ENCODE measurements at regions not wholly inside any gene's neighbourhood (a gene's known extent, or its start where the extent isn't known, plus 50 kb on each side); places are given as distances from the start of the nearest gene placed in this dataset.
"Not testable (repeated sequence)": the region's sequence is repeated elsewhere in the genome, so short reads cannot be mapped to it uniquely, and the experiment has no call there.

GRCh38 chr15:91414124-91414523 is 314.1 kb downstream of the SV2B start:
- DNase-seq (ENCODE audit: low read depth): no peak

- not testable (repeated sequence) for DNase-seq (ENCODE audit: low read depth)
These were observed 315.2 kb downstream of the SV2B start for GRCh38 chr15:91415258-91415657.

- DNase-seq (ENCODE audit: low read depth): no peak
These were observed 320.6 kb downstream of the SV2B start for GRCh38 chr15:91420689-91421088.

- DNase-seq (ENCODE audit: low read depth): no peak
These were observed 322.7 kb downstream of the SV2B start for GRCh38 chr15:91422797-91423196.

- DNase-seq (ENCODE audit: low read depth): no peak
These were observed 323.9 kb downstream of the SV2B start for GRCh38 chr15:91424001-91424400.

GRCh38 chr15:91426412-91426811 is 326.4 kb downstream of the SV2B start:
- peak; percentile 90 for DNase-seq (ENCODE audit: low read depth)

- DNase-seq (ENCODE audit: low read depth): no peak
These were observed 329.9 kb downstream of the SV2B start for GRCh38 chr15:91429973-91430372.

- no peak for DNase-seq (ENCODE audit: low read depth)
These were observed 331.1 kb downstream of the SV2B start for GRCh38 chr15:91431041-91431715.

GRCh38 chr15:91435113-91435512 is 335.1 kb downstream of the SV2B start:
- DNase-seq (ENCODE audit: low read depth): no peak

GRCh38 chr15:91444656-91445055 is 344.6 kb downstream of the SV2B start:
- peak; percentile 61 for DNase-seq (ENCODE audit: low read depth)

GRCh38 chr15:91445695-91446228 is 345.7 kb downstream of the SV2B start:
- DNase-seq (ENCODE audit: low read depth): peak; percentile 88

GRCh38 chr15:91447991-91448644 is 348.1 kb downstream of the SV2B start:
- DNase-seq (ENCODE audit: low read depth): no peak

GRCh38 chr15:91453376-91453775 is 353.3 kb downstream of the SV2B start:
- not testable (repeated sequence) for DNase-seq (ENCODE audit: low read depth)

GRCh38 chr15:91456251-91456718 is 356.2 kb downstream of the SV2B start:
- peak; percentile 90 for DNase-seq (ENCODE audit: low read depth)

GRCh38 chr15:91456921-91457320 is 356.9 kb downstream of the SV2B start:
- peak; percentile 18 for DNase-seq (ENCODE audit: low read depth)

GRCh38 chr15:91461377-91461776 is 361.3 kb downstream of the SV2B start:
- no peak for DNase-seq (ENCODE audit: low read depth)

GRCh38 chr15:91465086-91465485 is 365.0 kb downstream of the SV2B start:
- DNase-seq (ENCODE audit: low read depth): peak; percentile 23

GRCh38 chr15:91465696-91466095 is 365.6 kb downstream of the SV2B start:
- DNase-seq (ENCODE audit: low read depth): peak; percentile 36

GRCh38 chr15:91468871-91469580 is 369.0 kb downstream of the SV2B start:
- no peak for DNase-seq (ENCODE audit: low read depth)

- no peak for DNase-seq (ENCODE audit: low read depth)
These were observed 369.8 kb downstream of the SV2B start for GRCh38 chr15:91469632-91470567.

- no peak for DNase-seq (ENCODE audit: low read depth)
These were observed 371.4 kb downstream of the SV2B start for GRCh38 chr15:91471468-91471867.
